ENCODE measurements at regions not wholly inside any gene's neighbourhood (a gene's known extent, or its start where the extent isn't known, plus 50 kb on each side); places are given as distances from the start of the nearest gene placed in this dataset.

- Histone ChIP-seq H3K36me3 (no peaks in the 10 kb centered on the region), H3K4me3 (no peak overlapping the region), H3K4me1 (peaks cover 0 to 9% (median 4%) of the 10 kb centered on the region in 6 donors), H3K9me3 (no peaks in the 10 kb centered on the region), H3K27ac (no peak overlapping the region), H3K27me3 (replicated peaks in 1 of 7) (no peaks in the 10 kb centered on the region)
- no peak for DNase-seq
- intact Hi-C loops (cut with DNase I; ENCODE audit: low total_unique reads), result no loop called here
- WGBS, 5 donors, result 87 to 99% (median 93%) methylated on average over 2 of the region's 2 CpGs
- TF ChIP-seq, protein P1, sequence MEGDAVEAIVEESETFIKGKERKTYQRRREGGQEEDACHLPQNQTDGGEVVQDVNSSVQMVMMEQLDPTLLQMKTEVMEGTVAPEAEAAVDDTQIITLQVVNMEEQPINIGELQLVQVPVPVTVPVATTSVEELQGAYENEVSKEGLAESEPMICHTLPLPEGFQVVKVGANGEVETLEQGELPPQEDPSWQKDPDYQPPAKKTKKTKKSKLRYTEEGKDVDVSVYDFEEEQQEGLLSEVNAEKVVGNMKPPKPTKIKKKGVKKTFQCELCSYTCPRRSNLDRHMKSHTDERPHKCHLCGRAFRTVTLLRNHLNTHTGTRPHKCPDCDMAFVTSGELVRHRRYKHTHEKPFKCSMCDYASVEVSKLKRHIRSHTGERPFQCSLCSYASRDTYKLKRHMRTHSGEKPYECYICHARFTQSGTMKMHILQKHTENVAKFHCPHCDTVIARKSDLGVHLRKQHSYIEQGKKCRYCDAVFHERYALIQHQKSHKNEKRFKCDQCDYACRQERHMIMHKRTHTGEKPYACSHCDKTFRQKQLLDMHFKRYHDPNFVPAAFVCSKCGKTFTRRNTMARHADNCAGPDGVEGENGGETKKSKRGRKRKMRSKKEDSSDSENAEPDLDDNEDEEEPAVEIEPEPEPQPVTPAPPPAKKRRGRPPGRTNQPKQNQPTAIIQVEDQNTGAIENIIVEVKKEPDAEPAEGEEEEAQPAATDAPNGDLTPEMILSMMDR (IDR thresholded peaks at IDR 0.05 in 8 of 11, conservative IDR thresholded peaks at IDR 0.05 in 3 of 11), result no peak
- TF ChIP-seq POLR2AphosphoS5 (IDR thresholded peaks at IDR 0.05), result no peak
- TF ChIP-seq POLR2A (IDR thresholded peaks at IDR 0.05), result no peak
Measured at GRCh38 chr9:87441251-87441650, 56.4 kb upstream of the DAPK1 start.

DNA sequence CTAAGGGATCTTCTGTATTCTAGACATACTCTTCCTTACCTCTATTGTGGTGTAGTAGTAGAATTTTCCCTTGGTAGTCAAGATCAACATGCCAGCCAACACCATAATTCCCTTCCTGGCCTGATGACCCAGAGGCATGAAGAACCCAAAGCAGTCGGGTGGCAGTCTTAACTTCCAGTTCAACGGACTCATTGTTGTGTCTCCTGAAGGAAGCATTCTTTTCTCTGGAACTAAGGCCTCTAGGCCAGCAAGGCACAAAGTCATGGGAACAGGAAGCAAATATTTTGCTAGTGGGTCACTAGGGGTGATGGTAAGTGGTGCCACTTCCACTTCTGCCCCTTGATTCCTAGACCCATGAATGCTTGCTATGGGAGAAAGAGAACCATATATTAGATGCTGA, 55.2 kb upstream of the DAPK1 start:
- intact Hi-C loops (cut with DNase I; ENCODE audit: low total_unique reads), result no loop called here
- H3K27ac ChIP-seq, result no peak overlapping the region
- DNase-seq, result no peak
- WGBS, 5 donors, result 53 to 61% (median 60%) methylated on average over 2 of the region's 2 CpGs
- no peaks in the 10 kb centered on the region for H3K27me3 ChIP-seq (replicated peaks in 1 of 7)
- TF ChIP-seq, protein P1 (IDR thresholded peaks at IDR 0.05 in 8 of 11, conservative IDR thresholded peaks at IDR 0.05 in 3 of 11), result no peak
- peaks cover 0 to 9% (median 4%) of the 10 kb centered on the region in 6 donors for H3K4me1 ChIP-seq
- no peaks in the 10 kb centered on the region for H3K36me3 ChIP-seq
- no peaks in the 10 kb centered on the region for H3K9me3 ChIP-seq
- no peak overlapping the region for H3K4me3 ChIP-seq

DNA sequence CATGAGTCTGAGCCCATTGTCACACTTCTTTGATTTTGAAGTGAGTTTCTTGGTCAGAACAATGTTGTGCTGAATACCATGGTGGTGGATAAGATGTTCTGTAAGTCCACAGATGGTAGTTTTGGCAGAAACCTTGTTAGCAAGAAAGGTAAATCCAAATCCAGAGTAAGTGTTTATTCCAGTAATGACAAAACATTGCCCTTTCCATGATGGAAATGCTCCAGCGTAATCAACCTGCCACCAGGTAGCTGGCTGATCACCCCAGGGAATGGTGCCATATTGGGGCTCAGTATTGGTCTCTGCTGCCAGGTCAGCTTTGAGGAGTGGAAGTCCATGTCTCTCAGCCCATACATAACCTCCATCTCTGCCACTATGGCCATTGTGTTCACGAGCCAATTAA, 54.7 kb upstream of the DAPK1 start:
- H3K4me1 ChIP-seq, result peaks cover 0 to 9% (median 4%) of the 10 kb centered on the region in 6 donors
- no peak for DNase-seq
- TF ChIP-seq, protein P1 (IDR thresholded peaks at IDR 0.05 in 8 of 11, conservative IDR thresholded peaks at IDR 0.05 in 3 of 11), result no peak
- TF ChIP-seq POLR2AphosphoS5 (IDR thresholded peaks at IDR 0.05) (no peak), POLR2A (IDR thresholded peaks at IDR 0.05) (no peak)
- WGBS, 5 donors, result 77 to 90% (median 87%) methylated on average over 2 of the region's 2 CpGs
- no peak overlapping the region for H3K27ac ChIP-seq
- no peaks in the 10 kb centered on the region for H3K27me3 ChIP-seq (replicated peaks in 1 of 7)
- H3K36me3 ChIP-seq, result no peaks in the 10 kb centered on the region
- no peak overlapping the region for H3K4me3 ChIP-seq
- intact Hi-C loops (cut with DNase I; ENCODE audit: low total_unique reads), result no loop called here
- no peaks in the 10 kb centered on the region for H3K9me3 ChIP-seq

DNA sequence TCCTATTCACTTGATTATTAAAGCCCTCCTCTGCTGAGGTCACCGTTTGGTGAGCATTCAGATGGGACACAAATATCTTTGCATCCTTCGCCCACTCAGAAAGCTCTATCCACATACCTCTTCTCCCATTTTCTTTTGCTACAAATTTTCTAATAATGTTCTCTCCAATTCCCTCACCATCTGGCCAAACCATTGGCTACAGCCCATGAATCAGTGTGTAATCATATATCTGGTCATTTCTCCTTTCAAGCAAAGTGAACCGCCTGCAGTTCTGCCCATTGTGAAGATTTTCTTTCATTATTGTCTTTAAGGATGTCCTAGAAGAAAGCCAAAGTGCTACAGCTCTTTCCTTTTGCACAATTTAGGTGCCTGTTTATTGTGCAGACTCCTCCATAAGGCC, 54.2 kb upstream of the DAPK1 start:
- 89 to 94% (median 91%) methylated on average over 3 of the region's 3 CpGs for WGBS, 5 donors
- H3K36me3 ChIP-seq, result no peaks in the 10 kb centered on the region
- intact Hi-C loops (cut with DNase I; ENCODE audit: low total_unique reads), result no loop called here
- no peak overlapping the region for H3K27ac ChIP-seq
- H3K27me3 ChIP-seq (replicated peaks in 1 of 7), result no peaks in the 10 kb centered on the region
- no peak for TF ChIP-seq POLR2AphosphoS5 (IDR thresholded peaks at IDR 0.05)
- TF ChIP-seq, protein P1 (IDR thresholded peaks at IDR 0.05 in 8 of 11, conservative IDR thresholded peaks at IDR 0.05 in 3 of 11), result no peak
- TF ChIP-seq POLR2A (IDR thresholded peaks at IDR 0.05), result no peak
- H3K9me3 ChIP-seq, result no peaks in the 10 kb centered on the region
- peaks cover 0 to 9% (median 4%) of the 10 kb centered on the region in 6 donors for H3K4me1 ChIP-seq
- no peak overlapping the region for H3K4me3 ChIP-seq
- DNase-seq, result no peak
